D721Med (cell line): ENCODE measurements at regions not wholly inside any gene's neighbourhood (a gene's known extent, or its start where the extent isn't known, plus 50 kb on each side); places are given as distances from the start of the nearest gene placed in this dataset.

Experiments
- DNase-seq: peaks from one replicate; pipeline ENCODE4 v3.0.0; 2011; ENCODE audit warnings: low spot score; ENCODE audit not compliant: insufficient read length
- FAIRE-seq: peaks from 2 replicates; lab custom pipeline; 2011; peaks lifted over from hg19 to GRCh38; lab: Jason Lieb, UNC
- TF ChIP-seq, protein P1 (sequence below): IDR thresholded peaks from 2 replicates; pipeline ENCODE4 v1.5.1; 2012; ENCODE audit warnings: mild to moderate bottlenecking, control low read depth; ENCODE audit not compliant: insufficient read depth; ENCODE audit errors: missing control alignments

GRCh38 chr13:31853643-31854326 is 114.5 kb downstream of the RXFP2 start:
- DNase-seq (no peak), FAIRE-seq (peak; percentile 84)
- TF ChIP-seq, protein P1, sequence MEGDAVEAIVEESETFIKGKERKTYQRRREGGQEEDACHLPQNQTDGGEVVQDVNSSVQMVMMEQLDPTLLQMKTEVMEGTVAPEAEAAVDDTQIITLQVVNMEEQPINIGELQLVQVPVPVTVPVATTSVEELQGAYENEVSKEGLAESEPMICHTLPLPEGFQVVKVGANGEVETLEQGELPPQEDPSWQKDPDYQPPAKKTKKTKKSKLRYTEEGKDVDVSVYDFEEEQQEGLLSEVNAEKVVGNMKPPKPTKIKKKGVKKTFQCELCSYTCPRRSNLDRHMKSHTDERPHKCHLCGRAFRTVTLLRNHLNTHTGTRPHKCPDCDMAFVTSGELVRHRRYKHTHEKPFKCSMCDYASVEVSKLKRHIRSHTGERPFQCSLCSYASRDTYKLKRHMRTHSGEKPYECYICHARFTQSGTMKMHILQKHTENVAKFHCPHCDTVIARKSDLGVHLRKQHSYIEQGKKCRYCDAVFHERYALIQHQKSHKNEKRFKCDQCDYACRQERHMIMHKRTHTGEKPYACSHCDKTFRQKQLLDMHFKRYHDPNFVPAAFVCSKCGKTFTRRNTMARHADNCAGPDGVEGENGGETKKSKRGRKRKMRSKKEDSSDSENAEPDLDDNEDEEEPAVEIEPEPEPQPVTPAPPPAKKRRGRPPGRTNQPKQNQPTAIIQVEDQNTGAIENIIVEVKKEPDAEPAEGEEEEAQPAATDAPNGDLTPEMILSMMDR = no peak

GRCh38 chr13:31859571-31859970 is 120.2 kb downstream of the RXFP2 start:
- TF ChIP-seq, protein P1 = no peak
- FAIRE-seq (no peak), DNase-seq (no peak)

DNA sequence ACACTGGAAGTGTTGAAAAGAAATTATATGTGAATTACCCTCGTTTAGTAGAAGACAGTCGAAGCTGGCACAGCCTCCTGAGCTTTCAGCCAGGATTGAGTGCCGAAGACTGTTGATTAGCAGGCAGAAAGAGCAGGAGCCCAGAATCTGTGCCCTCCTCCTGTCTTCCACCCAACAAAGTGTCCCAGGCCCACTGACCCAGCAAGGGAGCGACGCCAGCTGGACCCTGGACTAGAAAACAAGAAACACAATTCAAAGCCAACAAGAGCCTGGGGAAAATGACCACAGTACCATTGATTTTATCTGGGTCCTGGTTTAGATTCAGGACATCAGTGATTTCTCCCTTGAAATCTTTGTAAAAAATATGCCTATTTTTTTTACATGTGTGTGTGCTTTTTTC is 120.7 kb downstream of the RXFP2 start:
- DNase-seq (no peak), FAIRE-seq (no peak)
- TF ChIP-seq, protein P1 = no peak

GRCh38 chr13:31862828-31863227 is 123.5 kb downstream of the RXFP2 start:
- TF ChIP-seq, protein P1 = no peak
- FAIRE-seq (no peak), DNase-seq (no peak)

DNA sequence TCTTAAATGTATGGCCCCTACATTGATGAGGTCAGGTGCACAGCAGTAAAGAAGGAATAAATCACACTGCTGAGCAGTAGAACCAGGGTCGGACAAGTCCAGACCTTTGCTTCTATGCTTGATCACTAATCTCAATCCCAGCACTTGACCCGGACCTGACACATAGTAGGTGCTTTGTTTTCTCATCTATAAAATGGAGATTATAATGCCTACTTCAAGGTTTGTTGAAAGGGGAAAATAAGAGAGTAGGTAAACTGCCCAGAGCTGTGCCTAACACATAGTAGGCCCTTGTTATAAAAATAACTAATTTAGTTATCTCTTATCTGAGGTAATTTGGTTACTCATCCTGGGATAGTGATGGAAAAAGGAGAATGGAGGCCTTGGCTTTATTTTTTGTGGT is 125.0 kb downstream of the RXFP2 start:
- DNase-seq (no peak), FAIRE-seq (no peak)
- TF ChIP-seq, protein P1 = no peak

DNA sequence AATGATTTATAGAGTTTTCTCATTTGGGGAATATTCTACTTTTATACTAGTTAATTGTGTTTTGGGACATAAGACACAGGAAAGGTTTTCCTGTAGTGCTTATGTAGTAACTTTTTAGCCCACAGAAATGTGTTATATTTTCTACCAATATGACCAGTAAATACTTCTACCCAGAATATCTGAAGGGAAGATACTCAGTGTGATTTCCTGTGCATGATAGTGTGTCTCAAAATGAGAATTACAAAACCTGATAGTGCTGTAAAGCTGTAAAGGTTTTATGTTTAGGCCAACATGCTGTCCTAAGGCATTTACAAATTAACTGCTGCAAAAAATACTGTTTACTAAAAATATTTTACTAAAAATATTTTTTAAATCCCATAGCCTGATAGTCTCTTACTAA is 126.8 kb downstream of the RXFP2 start:
- DNase-seq (no peak), FAIRE-seq (no peak)
- TF ChIP-seq, protein P1 = no peak

- TF ChIP-seq, protein P1 = no peak
- FAIRE-seq (no peak), DNase-seq (no peak)
Measured at GRCh38 chr13:31867709-31868108, 128.4 kb downstream of the RXFP2 start.
